ENCODE measurements at regions not wholly inside any gene's neighbourhood (a gene's known extent, or its start where the extent isn't known, plus 50 kb on each side); places are given as distances from the start of the nearest gene placed in this dataset.

GRCh38 chr10:6721964-6722615, 142.0 kb upstream of the PRKCQ start:
- Mint-ChIP-seq H3K36me3 (no peaks in the 10 kb centered on the region), H3K4me1 (ENCODE audit: unreplicated experiment) (peaks cover 17% of the 10 kb centered on the region), H3K4me3 (no peak overlapping the region), H3K9me3 (peaks cover 9% of the 10 kb centered on the region), H3K27ac (no peak overlapping the region), H3K27me3 (peaks cover 38% of the 10 kb centered on the region)
- DNase-seq (ENCODE audit: extremely low spot score, unreplicated experiment): no peak
- TF ChIP-seq CTCF (conservative IDR thresholded peaks at IDR 0.05): no peak

- Mint-ChIP-seq H3K27me3 (peaks cover 38% of the 10 kb centered on the region), H3K4me1 (ENCODE audit: unreplicated experiment) (peaks cover 17% of the 10 kb centered on the region)
- no peak for TF ChIP-seq CTCF (conservative IDR thresholded peaks at IDR 0.05)
Measured at GRCh38 chr10:6721480-6721879, 141.4 kb upstream of the PRKCQ start.

GRCh38 chr10:6719561-6719960, 139.5 kb upstream of the PRKCQ start:
- Mint-ChIP-seq H3K27me3 (peaks cover 35% of the 10 kb centered on the region), H3K9me3 (peaks cover 9% of the 10 kb centered on the region), H3K4me1 (ENCODE audit: unreplicated experiment) (peaks cover 17% of the 10 kb centered on the region), H3K4me3 (no peak overlapping the region), H3K36me3 (no peaks in the 10 kb centered on the region), H3K27ac (no peak overlapping the region)
- DNase-seq (ENCODE audit: extremely low spot score, unreplicated experiment): no peak
- TF ChIP-seq CTCF (conservative IDR thresholded peaks at IDR 0.05): no peak

More at GRCh38 chr10:6721480-6721879, 141.4 kb upstream of the PRKCQ start:
- no peak overlapping the region for H3K27ac Mint-ChIP-seq
- no peak for DNase-seq (ENCODE audit: extremely low spot score, unreplicated experiment)
- H3K4me3 Mint-ChIP-seq: no peak overlapping the region
- H3K9me3 Mint-ChIP-seq: peaks cover 9% of the 10 kb centered on the region
- H3K36me3 Mint-ChIP-seq: no peaks in the 10 kb centered on the region

- no peak for DNase-seq (ENCODE audit: extremely low spot score, unreplicated experiment)
- Mint-ChIP-seq H3K27me3 (peaks cover 30% of the 10 kb centered on the region), H3K4me3 (no peak overlapping the region), H3K9me3 (peaks cover 9% of the 10 kb centered on the region), H3K4me1 (ENCODE audit: unreplicated experiment) (peaks cover 17% of the 10 kb centered on the region), H3K27ac (no peak overlapping the region), H3K36me3 (no peaks in the 10 kb centered on the region)
- no peak for TF ChIP-seq CTCF (conservative IDR thresholded peaks at IDR 0.05)
Measured at GRCh38 chr10:6718550-6718949, 138.5 kb upstream of the PRKCQ start.

- no peak for TF ChIP-seq CTCF (conservative IDR thresholded peaks at IDR 0.05)
- Mint-ChIP-seq H3K4me3 (no peak overlapping the region), H3K27me3 (peaks cover 31% of the 10 kb centered on the region), H3K9me3 (peaks cover 4% of the 10 kb centered on the region), H3K36me3 (no peaks in the 10 kb centered on the region), H3K27ac (no peak overlapping the region), H3K4me1 (ENCODE audit: unreplicated experiment) (peaks cover 4% of the 10 kb centered on the region)
- DNase-seq (ENCODE audit: extremely low spot score, unreplicated experiment): no peak
Measured at GRCh38 chr10:6716516-6716915, 136.4 kb upstream of the PRKCQ start.

Data from type B pancreatic cell (in vitro differentiated cells).